GM18909 (cell line): ENCODE measurements at regions not wholly inside any gene's neighbourhood (a gene's known extent, or its start where the extent isn't known, plus 50 kb on each side); places are given as distances from the start of the nearest gene placed in this dataset.
"Not testable (repeated sequence)": the region's sequence is repeated elsewhere in the genome, so short reads cannot be mapped to it uniquely, and the experiment has no call there.

Source experiments
- ATAC-seq: cut with Tn5 transposase; IDR thresholded peaks from one replicate; pipeline ENCODE4 v1.9.1; 2021; ENCODE audit warnings: mild to moderate bottlenecking; ENCODE audit not compliant: unreplicated experiment, poor library complexity

GRCh38 chr4:133389029-133389428 lies 239.9 kb downstream of the PCDH10 start:
- no peak for ATAC-seq

GRCh38 chr4:133385161-133385954 lies 236.3 kb downstream of the PCDH10 start:
- ATAC-seq = no peak

GRCh38 chr4:133379681-133380438 lies 230.8 kb downstream of the PCDH10 start:
- no peak for ATAC-seq

- no peak for ATAC-seq
Measured at GRCh38 chr4:133377286-133377685, 228.2 kb downstream of the PCDH10 start.

GRCh38 chr4:133372699-133373098 lies 223.6 kb downstream of the PCDH10 start:
- no peak for ATAC-seq

- no peak for ATAC-seq
Measured at GRCh38 chr4:133355633-133356032, 206.5 kb downstream of the PCDH10 start.

GRCh38 chr4:133347409-133347808 lies 198.3 kb downstream of the PCDH10 start:
- ATAC-seq = no peak

- ATAC-seq = no peak
Measured at GRCh38 chr4:133324491-133324890, 175.4 kb downstream of the PCDH10 start.

GRCh38 chr4:133323670-133324069 lies 174.6 kb downstream of the PCDH10 start:
- no peak for ATAC-seq

- ATAC-seq = peak; percentile 87
Measured at GRCh38 chr4:133320576-133321170, 171.6 kb downstream of the PCDH10 start.

- ATAC-seq = no peak
Measured at GRCh38 chr4:133316909-133317308, 167.8 kb downstream of the PCDH10 start.

- ATAC-seq = no peak
Measured at GRCh38 chr4:133314991-133315390, 165.9 kb downstream of the PCDH10 start.

- ATAC-seq = no peak
Measured at GRCh38 chr4:133287396-133287795, 138.3 kb downstream of the PCDH10 start.

GRCh38 chr4:133278591-133278990 lies 129.5 kb downstream of the PCDH10 start:
- no peak for ATAC-seq

GRCh38 chr4:133277940-133278339 lies 128.8 kb downstream of the PCDH10 start:
- not testable (repeated sequence) for ATAC-seq

- ATAC-seq = no peak
Measured at GRCh38 chr4:133275246-133275645, 126.2 kb downstream of the PCDH10 start.

- ATAC-seq = no peak
Measured at GRCh38 chr4:133273401-133273800, 124.3 kb downstream of the PCDH10 start.

- no peak for ATAC-seq
Measured at GRCh38 chr4:133270021-133270570, 121.0 kb downstream of the PCDH10 start.

- no peak for ATAC-seq
Measured at GRCh38 chr4:133268205-133268604, 119.1 kb downstream of the PCDH10 start.

GRCh38 chr4:133267506-133267905 lies 118.4 kb downstream of the PCDH10 start:
- not testable (repeated sequence) for ATAC-seq

GRCh38 chr4:133266966-133267365 lies 117.9 kb downstream of the PCDH10 start:
- not testable (repeated sequence) for ATAC-seq
